ENCODE measurements at regions not wholly inside any gene's neighbourhood (a gene's known extent, or its start where the extent isn't known, plus 50 kb on each side); places are given as distances from the start of the nearest gene placed in this dataset.

DNA sequence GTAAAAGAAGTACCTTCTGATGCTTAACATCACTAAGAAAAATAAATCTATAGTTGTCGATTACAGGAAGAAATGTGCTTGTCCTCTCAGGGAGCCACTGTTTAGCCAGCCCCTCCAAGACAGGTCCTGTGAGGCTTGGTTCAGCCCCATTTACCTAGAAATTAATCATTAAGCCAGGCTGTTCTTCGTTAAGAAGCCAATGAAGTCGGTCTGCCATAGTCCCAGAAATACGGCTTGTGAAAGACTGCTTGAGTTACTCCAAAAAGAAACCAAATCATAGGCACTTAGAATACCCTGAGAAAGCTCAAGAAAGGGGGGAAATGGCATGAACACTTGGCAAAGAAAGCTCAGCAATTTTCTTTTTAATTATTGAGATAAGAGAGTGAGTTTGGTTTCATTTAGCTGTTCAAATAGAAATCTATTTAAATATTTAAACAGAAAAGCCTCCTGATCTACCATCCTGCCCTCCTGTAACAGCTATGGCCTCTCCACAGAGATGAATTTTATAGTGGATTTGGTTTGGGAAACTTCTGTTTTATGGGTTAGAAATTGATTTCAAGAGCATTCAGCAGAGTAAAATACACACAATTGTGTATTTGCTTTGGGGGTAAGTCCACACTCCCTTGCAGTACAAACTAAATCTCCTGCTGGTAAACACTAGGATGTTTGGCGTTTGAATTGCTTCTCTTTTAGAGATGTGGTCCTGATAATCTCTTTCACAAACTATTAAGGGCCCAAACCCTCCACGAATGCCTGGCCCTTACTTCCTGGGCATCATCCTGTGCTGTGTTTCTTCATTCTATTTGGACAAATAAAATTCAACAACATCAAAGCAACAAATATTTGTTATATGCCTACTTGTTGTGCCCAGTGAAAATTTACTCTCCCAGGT lies 234.4 kb downstream of the SEC23A start:
- no peak for DNase-seq (ENCODE audit: low read depth)
- H3K4me3 ChIP-seq (ENCODE audit: low read length): no peak overlapping the region
- TF ChIP-seq, protein P1, sequence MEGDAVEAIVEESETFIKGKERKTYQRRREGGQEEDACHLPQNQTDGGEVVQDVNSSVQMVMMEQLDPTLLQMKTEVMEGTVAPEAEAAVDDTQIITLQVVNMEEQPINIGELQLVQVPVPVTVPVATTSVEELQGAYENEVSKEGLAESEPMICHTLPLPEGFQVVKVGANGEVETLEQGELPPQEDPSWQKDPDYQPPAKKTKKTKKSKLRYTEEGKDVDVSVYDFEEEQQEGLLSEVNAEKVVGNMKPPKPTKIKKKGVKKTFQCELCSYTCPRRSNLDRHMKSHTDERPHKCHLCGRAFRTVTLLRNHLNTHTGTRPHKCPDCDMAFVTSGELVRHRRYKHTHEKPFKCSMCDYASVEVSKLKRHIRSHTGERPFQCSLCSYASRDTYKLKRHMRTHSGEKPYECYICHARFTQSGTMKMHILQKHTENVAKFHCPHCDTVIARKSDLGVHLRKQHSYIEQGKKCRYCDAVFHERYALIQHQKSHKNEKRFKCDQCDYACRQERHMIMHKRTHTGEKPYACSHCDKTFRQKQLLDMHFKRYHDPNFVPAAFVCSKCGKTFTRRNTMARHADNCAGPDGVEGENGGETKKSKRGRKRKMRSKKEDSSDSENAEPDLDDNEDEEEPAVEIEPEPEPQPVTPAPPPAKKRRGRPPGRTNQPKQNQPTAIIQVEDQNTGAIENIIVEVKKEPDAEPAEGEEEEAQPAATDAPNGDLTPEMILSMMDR (IDR thresholded peaks at IDR 0.05; ENCODE audit: insufficient read depth, low read depth, low read length, missing control alignments): no peak

DNA sequence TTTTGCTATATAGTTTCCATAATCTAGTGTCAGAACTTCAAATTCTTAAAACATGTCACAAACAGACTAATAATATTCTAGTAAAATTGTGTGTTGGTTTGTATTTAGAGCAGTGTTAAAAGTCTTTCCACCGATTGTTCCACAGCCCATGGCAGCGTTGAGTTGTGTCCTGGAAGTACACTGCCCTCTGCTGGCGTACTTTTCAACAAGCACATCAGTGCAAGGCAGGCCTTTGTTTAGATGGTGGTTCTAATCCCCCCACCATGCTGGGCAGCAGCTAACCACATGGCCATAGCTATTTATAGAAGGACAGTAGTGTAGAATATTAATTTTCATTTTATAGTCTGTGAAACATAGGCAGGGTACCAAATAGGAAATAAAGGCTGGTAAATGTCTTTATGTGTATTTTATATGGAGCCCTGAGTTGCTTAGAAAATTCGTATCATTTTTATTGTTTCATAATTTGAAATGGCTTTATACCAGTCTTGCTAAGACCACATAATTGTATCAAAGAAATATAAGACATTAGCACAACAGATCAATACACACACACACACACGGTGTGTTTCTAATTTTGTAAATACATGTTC lies 235.4 kb downstream of the SEC23A start:
- H3K4me3 ChIP-seq (ENCODE audit: low read length): no peak overlapping the region
- TF ChIP-seq, protein P1 (IDR thresholded peaks at IDR 0.05; ENCODE audit: insufficient read depth, low read depth, low read length, missing control alignments): peak; percentile 86
- peak; percentile 81 for DNase-seq (ENCODE audit: low read depth)

DNA sequence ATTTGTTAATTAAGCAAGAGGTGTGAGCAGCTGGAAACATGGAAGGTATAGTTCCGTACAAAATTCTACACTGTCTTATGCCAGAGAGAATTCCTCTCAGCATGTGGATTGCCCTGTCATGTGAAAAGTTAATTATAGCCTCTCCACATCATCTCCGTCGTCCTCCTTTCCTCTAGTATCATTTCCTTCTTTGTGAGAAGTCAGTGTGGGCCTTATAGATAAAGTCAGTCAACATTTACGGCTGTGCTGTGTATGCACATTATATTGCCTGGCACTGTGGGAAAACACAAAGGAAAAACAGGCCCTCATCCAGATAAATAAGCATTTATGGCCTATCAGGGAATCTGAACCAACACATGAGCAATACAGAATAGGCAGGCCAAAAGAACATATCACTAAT lies 236.6 kb downstream of the SEC23A start:
- TF ChIP-seq, protein P1 (IDR thresholded peaks at IDR 0.05; ENCODE audit: insufficient read depth, low read depth, low read length, missing control alignments): no peak
- no peak overlapping the region for H3K4me3 ChIP-seq (ENCODE audit: low read length)
- no peak for DNase-seq (ENCODE audit: low read depth)

DNA sequence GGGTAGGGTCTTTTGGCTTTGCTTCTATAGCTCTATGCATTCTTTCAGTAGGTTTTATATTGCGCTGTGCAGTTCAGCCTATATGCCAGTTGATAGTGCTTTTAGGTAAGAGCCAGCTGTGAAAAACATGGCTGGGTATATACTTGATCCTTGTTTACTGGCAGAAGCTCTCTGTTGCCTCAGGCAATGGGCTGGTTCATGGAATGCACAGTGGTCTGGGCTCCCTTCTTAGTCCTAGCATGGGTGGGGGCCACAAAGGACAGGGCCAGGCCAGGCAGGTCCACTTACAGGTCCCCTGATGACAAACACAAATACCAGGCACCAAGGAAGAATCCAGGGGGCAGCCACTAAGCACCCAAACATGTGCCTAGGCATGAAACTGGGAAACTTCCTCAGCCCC lies 240.7 kb downstream of the SEC23A start:
- no peak for DNase-seq (ENCODE audit: low read depth)
- no peak overlapping the region for H3K4me3 ChIP-seq (ENCODE audit: low read length)
- TF ChIP-seq, protein P1 (IDR thresholded peaks at IDR 0.05; ENCODE audit: insufficient read depth, low read depth, low read length, missing control alignments): no peak

DNA sequence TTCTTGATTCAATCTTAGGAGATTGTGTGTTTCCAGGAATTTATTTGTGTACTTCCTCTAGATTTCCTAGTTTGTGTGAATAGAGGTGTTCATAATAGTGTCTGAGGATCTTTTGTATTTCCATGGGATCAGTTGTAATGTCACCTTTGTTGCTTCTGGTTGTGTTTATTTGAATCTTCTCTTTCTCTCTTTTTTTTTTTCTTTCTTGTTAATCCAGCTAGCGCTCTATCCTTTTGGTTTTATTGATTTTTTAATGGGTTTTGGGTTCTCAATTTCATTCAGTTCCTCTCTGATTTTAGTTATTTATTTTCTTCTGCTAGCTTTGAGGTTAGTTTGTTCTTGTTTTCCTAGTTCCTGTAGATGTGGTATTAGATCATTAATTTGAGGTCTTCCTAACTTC lies 242.5 kb downstream of the SEC23A start:
- TF ChIP-seq, protein P1 (IDR thresholded peaks at IDR 0.05; ENCODE audit: insufficient read depth, low read depth, low read length, missing control alignments): no peak
- no peak for DNase-seq (ENCODE audit: low read depth)
- no peak overlapping the region for H3K4me3 ChIP-seq (ENCODE audit: low read length)

DNA sequence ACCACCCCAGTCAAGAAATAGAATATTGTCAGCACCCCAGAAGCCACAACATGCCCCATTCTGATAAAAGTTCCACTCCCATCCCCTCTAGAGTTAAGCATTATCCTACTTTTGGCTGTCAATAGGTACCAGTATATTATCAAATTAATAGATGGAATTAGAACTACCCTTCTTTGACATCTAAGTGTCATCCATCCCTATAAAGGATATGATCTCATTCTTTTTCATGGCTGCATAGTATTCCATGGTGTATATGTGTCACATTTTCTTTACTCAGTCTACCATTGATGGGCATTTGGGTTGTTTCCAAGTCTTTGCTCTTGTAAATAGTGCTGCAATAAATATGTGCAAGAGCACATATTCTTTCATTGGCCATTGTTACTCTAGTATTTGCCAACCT lies 246.2 kb downstream of the SEC23A start:
- no peak overlapping the region for H3K4me3 ChIP-seq (ENCODE audit: low read length)
- TF ChIP-seq, protein P1 (IDR thresholded peaks at IDR 0.05; ENCODE audit: insufficient read depth, low read depth, low read length, missing control alignments): no peak
- no peak for DNase-seq (ENCODE audit: low read depth)
